ENCODE measurements at regions not wholly inside any gene's neighbourhood (a gene's known extent, or its start where the extent isn't known, plus 50 kb on each side); places are given as distances from the start of the nearest gene placed in this dataset.

GRCh38 chr12:9333161-9333560, 125.0 kb upstream of the PZP start:
- Histone ChIP-seq H3F3A (ENCODE audit: low read depth) (peaks cover 4% of the 10 kb centered on the region; the same call in 1 of the 2 replicates), H3K79me2 (ENCODE audit: insufficient read depth, low read length) (no peaks in the 10 kb centered on the region), H3K4me1 (ENCODE audit: insufficient read depth, low read length, poor library complexity, severe bottlenecking) (peaks cover 8% of the 10 kb centered on the region), H3K4me3 (ENCODE audit: low read length, poor library complexity, severe bottlenecking) (no peak overlapping the region), H4K20me1 (ENCODE audit: insufficient read depth, low read length, poor library complexity, severe bottlenecking) (no peaks in the 10 kb centered on the region), H3K9ac (ENCODE audit: low read depth, low read length, poor library complexity, severe bottlenecking) (no peak overlapping the region), H3K27me3 (ENCODE audit: insufficient read depth, low read length, poor library complexity, severe bottlenecking) (no peaks in the 10 kb centered on the region), H3K36me3 (ENCODE audit: insufficient read depth, low read length) (no peaks in the 10 kb centered on the region), H2AFZ (ENCODE audit: low read length) (no peak overlapping the region), H3K4me2 (ENCODE audit: low read depth, low read length, poor library complexity, severe bottlenecking) (no peak overlapping the region), H3K9me2 (replicated peaks; ENCODE audit: low read depth, low read length) (no peaks in the 10 kb centered on the region), H3K9me3 (ENCODE audit: insufficient read depth, low read depth, low read length) (no peaks in the 10 kb centered on the region)
- TF ChIP-seq EZH2phosphoT487 (IDR thresholded peaks at IDR 0.05; ENCODE audit: borderline replicate concordance) (no peak), CTCF (conservative IDR thresholded peaks at IDR 0.05; ENCODE audit: low read length) (no peak)

- Histone ChIP-seq H3K4me1 (ENCODE audit: insufficient read depth, low read length, poor library complexity, severe bottlenecking) (peaks cover 11% of the 10 kb centered on the region), H3K4me3 (ENCODE audit: low read length, poor library complexity, severe bottlenecking) (no peak overlapping the region), H2AFZ (ENCODE audit: low read length) (no peak overlapping the region), H3K9me2 (replicated peaks; ENCODE audit: low read depth, low read length) (no peaks in the 10 kb centered on the region), H3K36me3 (ENCODE audit: insufficient read depth, low read length) (no peaks in the 10 kb centered on the region), H3F3A (ENCODE audit: low read depth) (peaks cover 4% of the 10 kb centered on the region; the same call in 1 of the 2 replicates), H3K9me3 (ENCODE audit: insufficient read depth, low read depth, low read length) (no peaks in the 10 kb centered on the region), H3K79me2 (ENCODE audit: insufficient read depth, low read length) (no peaks in the 10 kb centered on the region), H3K9ac (ENCODE audit: low read depth, low read length, poor library complexity, severe bottlenecking) (no peak overlapping the region), H4K20me1 (ENCODE audit: insufficient read depth, low read length, poor library complexity, severe bottlenecking) (no peaks in the 10 kb centered on the region), H3K27me3 (ENCODE audit: insufficient read depth, low read length, poor library complexity, severe bottlenecking) (no peaks in the 10 kb centered on the region), H3K4me2 (ENCODE audit: low read depth, low read length, poor library complexity, severe bottlenecking) (no peak overlapping the region)
- TF ChIP-seq EZH2phosphoT487 (IDR thresholded peaks at IDR 0.05; ENCODE audit: borderline replicate concordance) (no peak), CTCF (conservative IDR thresholded peaks at IDR 0.05; ENCODE audit: low read length) (no peak)
These were observed 124.4 kb upstream of the PZP start for GRCh38 chr12:9332564-9332963.

- H3F3A ChIP-seq (ENCODE audit: low read depth): peaks cover 4% of the 10 kb centered on the region; the same call in 1 of the 2 replicates
- TF ChIP-seq EZH2phosphoT487 (IDR thresholded peaks at IDR 0.05; ENCODE audit: borderline replicate concordance): no peak
- peak; percentile 100 for TF ChIP-seq CTCF (conservative IDR thresholded peaks at IDR 0.05; ENCODE audit: low read length)
- no peaks in the 10 kb centered on the region for H3K79me2 ChIP-seq (ENCODE audit: insufficient read depth, low read length)
- H3K36me3 ChIP-seq (ENCODE audit: insufficient read depth, low read length): no peaks in the 10 kb centered on the region
- H3K27me3 ChIP-seq (ENCODE audit: insufficient read depth, low read length, poor library complexity, severe bottlenecking): no peaks in the 10 kb centered on the region
- no peaks in the 10 kb centered on the region for H3K9me2 ChIP-seq (replicated peaks; ENCODE audit: low read depth, low read length)
- no peaks in the 10 kb centered on the region for H4K20me1 ChIP-seq (ENCODE audit: insufficient read depth, low read length, poor library complexity, severe bottlenecking)
- H3K4me2 ChIP-seq (ENCODE audit: low read depth, low read length, poor library complexity, severe bottlenecking): no peak overlapping the region
- no peak overlapping the region for H3K9ac ChIP-seq (ENCODE audit: low read depth, low read length, poor library complexity, severe bottlenecking)
- H3K9me3 ChIP-seq (ENCODE audit: insufficient read depth, low read depth, low read length): no peaks in the 10 kb centered on the region
- no peak overlapping the region for H3K4me3 ChIP-seq (ENCODE audit: low read length, poor library complexity, severe bottlenecking)
- no peak overlapping the region for H2AFZ ChIP-seq (ENCODE audit: low read length)
- peaks cover 18% of the 10 kb centered on the region for H3K4me1 ChIP-seq (ENCODE audit: insufficient read depth, low read length, poor library complexity, severe bottlenecking)
These were observed 123.0 kb upstream of the PZP start for GRCh38 chr12:9331218-9331626.

Data from Loucy (cell line).